Type B pancreatic cell (in vitro differentiated cells): ENCODE measurements at regions not wholly inside any gene's neighbourhood (a gene's known extent, or its start where the extent isn't known, plus 50 kb on each side); places are given as distances from the start of the nearest gene placed in this dataset.

Experiments
- DNase-seq: peaks from one replicate; pipeline ENCODE4 v3.0.0; 2021; ENCODE audit warnings: mixed read lengths; ENCODE audit not compliant: unreplicated experiment; ENCODE audit errors: extremely low spot score
- H3K27ac Mint-ChIP-seq: 2 replicates; pipeline ENCODE4 v1.8.0; 2021; ENCODE audit warnings: mild to moderate bottlenecking, mixed read lengths
- H3K27me3 Mint-ChIP-seq: 2 replicates; pipeline ENCODE4 v1.8.0; 2021; ENCODE audit warnings: mixed read lengths
- H3K36me3 Mint-ChIP-seq: 2 replicates; pipeline ENCODE4 v1.8.0; 2021; ENCODE audit warnings: mixed read lengths
- H3K4me1 Mint-ChIP-seq: one replicate; pipeline ENCODE4 v1.8.0; 2021; ENCODE audit warnings: mixed read lengths; ENCODE audit not compliant: unreplicated experiment
- H3K4me3 Mint-ChIP-seq: 2 replicates; pipeline ENCODE4 v1.8.0; 2021; ENCODE audit warnings: mild to moderate bottlenecking, mixed read lengths
- H3K9me3 Mint-ChIP-seq: 2 replicates; pipeline ENCODE4 v1.8.0; 2021; ENCODE audit warnings: mixed read lengths
- TF ChIP-seq, protein P1 (sequence below): fragments of 200-600 bp; sonication (generic); conservative IDR thresholded peaks from 2 replicates; pipeline ENCODE4 v1.5.0; 2021; ENCODE audit warnings: antibody characterized with exemption, mild to moderate bottlenecking

DNA sequence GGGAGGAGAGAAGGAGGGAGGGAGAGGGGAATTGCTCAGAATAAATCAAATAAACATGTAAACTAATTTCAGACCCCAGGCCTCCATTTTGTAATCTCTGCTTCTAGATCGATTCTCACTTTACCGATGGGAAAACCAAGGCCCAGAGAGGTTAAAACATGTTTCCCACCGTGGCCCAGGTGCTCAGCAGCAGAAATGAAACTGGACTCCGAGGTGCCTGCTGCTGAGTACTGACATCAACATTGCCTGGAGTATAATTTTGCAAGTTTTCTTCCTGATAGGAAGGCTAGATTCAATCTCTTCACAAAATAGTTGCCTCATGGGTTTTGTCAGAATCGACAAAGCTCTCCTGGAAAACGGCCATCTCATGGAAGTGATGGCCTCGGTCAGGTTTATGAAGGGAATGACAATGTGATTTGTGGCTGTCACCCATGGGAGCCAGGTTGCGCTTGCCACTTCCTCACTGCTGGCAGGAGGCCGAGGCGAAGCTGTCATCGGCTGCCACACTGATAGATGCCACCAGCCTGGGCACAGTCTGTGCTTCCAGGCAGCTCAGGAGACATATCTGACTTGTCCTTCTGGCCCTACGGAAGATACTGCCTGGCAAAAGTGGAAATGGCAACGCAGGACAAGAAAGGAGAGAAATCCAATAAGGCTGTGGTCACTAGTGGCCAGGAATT lies 133.1 kb upstream of the LRRN1 start:
- H3K27ac Mint-ChIP-seq, result no peak overlapping the region
- TF ChIP-seq, protein P1, sequence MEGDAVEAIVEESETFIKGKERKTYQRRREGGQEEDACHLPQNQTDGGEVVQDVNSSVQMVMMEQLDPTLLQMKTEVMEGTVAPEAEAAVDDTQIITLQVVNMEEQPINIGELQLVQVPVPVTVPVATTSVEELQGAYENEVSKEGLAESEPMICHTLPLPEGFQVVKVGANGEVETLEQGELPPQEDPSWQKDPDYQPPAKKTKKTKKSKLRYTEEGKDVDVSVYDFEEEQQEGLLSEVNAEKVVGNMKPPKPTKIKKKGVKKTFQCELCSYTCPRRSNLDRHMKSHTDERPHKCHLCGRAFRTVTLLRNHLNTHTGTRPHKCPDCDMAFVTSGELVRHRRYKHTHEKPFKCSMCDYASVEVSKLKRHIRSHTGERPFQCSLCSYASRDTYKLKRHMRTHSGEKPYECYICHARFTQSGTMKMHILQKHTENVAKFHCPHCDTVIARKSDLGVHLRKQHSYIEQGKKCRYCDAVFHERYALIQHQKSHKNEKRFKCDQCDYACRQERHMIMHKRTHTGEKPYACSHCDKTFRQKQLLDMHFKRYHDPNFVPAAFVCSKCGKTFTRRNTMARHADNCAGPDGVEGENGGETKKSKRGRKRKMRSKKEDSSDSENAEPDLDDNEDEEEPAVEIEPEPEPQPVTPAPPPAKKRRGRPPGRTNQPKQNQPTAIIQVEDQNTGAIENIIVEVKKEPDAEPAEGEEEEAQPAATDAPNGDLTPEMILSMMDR, result no peak
- DNase-seq, result no peak
- no peaks in the 10 kb centered on the region for H3K36me3 Mint-ChIP-seq
- no peaks in the 10 kb centered on the region for H3K27me3 Mint-ChIP-seq
- peaks cover 6% of the 10 kb centered on the region for H3K9me3 Mint-ChIP-seq
- no peak overlapping the region for H3K4me3 Mint-ChIP-seq
- peaks cover 4% of the 10 kb centered on the region for H3K4me1 Mint-ChIP-seq

DNA sequence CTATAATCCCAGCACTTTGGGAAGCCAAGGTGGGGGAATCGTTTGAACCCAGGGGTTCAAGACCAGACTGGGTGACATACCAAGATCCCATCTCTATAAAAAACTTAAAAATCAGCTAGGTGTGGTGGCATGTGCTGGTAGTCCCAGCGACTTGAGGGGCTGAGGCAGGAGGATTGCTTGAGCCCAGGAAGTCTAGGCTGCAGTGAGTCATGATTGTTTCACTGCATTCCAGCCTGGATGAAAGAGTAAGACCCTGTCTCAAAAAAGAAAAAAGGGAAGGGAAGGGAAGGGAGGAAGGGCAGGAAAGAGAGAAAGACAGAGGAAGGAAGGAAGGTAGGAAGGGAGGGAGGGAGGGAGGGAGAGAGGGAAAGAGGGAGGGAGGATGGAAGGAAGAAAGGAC lies 133.7 kb upstream of the LRRN1 start:
- Mint-ChIP-seq H3K9me3 (peaks cover 6% of the 10 kb centered on the region), H3K27me3 (no peaks in the 10 kb centered on the region), H3K27ac (no peak overlapping the region), H3K4me1 (peaks cover 4% of the 10 kb centered on the region), H3K36me3 (no peaks in the 10 kb centered on the region), H3K4me3 (no peak overlapping the region)
- TF ChIP-seq, protein P1, result no peak
- DNase-seq, result no peak

DNA sequence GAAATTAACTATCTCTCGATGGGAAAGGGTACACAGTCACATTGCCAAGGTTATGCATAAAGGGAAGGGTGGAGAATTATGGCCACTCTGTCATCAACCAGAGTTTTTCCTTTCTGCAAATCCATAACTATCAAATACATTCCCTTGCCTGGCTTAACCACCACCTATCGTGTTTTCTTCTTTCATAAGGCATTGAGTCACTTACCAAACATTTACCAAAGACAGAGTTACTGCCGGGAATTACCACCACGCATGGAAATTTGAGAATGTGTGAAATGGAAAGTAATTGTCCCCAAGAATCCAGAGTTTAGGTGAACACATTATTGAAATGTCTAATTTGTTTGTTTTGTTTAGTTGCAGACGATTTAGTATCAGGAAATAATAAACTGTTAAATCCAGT lies 134.3 kb upstream of the LRRN1 start:
- Mint-ChIP-seq H3K27ac (no peak overlapping the region), H3K36me3 (no peaks in the 10 kb centered on the region), H3K4me1 (peaks cover 4% of the 10 kb centered on the region), H3K4me3 (no peak overlapping the region), H3K27me3 (no peaks in the 10 kb centered on the region), H3K9me3 (peaks cover 6% of the 10 kb centered on the region)
- no peak for DNase-seq
- TF ChIP-seq, protein P1, result no peak

DNA sequence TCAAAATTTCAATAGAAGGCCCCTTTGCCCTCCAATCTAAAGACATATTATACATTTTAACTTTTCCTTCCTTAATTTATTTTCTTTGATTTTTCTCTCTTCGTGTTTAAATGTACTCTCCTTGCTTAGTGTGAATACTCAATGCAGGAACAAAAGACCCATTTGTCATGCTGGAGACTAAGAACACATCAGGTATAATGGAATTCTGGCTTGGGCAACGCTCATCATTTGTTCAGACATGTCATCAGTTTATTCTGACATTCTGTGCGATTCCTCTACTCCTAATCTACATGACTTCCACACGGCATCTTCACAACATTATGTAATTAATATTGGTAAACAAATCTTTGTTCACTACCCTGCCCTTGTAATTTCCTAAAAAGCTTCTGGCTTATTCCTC lies 136.6 kb upstream of the LRRN1 start:
- DNase-seq, result no peak
- Mint-ChIP-seq H3K9me3 (peaks cover 6% of the 10 kb centered on the region), H3K27me3 (no peaks in the 10 kb centered on the region), H3K4me1 (peaks cover 4% of the 10 kb centered on the region), H3K4me3 (no peak overlapping the region), H3K36me3 (no peaks in the 10 kb centered on the region), H3K27ac (no peak overlapping the region)
- TF ChIP-seq, protein P1, result no peak

DNA sequence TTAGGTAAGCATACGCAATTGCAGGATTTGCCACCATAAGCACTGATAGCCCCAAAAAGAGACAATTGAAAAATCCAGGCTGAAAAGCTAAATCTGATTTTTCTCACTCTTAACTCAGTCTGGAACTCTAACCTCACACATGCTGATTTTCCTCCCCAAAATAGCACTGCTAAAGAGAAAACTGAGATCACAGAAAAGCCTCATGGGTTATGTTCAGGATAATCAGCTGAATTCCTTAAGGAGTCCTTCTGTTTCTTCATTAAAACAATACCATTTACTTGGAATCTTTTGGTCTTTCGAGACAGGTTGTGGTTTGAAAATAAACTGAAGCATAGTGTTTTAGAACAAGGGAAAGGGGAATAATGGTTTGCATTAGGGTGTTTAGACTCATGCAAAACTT lies 144.3 kb upstream of the LRRN1 start:
- Mint-ChIP-seq H3K4me1 (no peaks in the 10 kb centered on the region), H3K27ac (no peak overlapping the region), H3K27me3 (no peaks in the 10 kb centered on the region), H3K36me3 (no peaks in the 10 kb centered on the region), H3K4me3 (no peak overlapping the region), H3K9me3 (no peaks in the 10 kb centered on the region)
- TF ChIP-seq, protein P1, result no peak
- no peak for DNase-seq
